Daoy (cell line): ENCODE measurements at regions not wholly inside any gene's neighbourhood (a gene's known extent, or its start where the extent isn't known, plus 50 kb on each side); places are given as distances from the start of the nearest gene placed in this dataset.
A peak's percentile ranks its signal among the peaks of the same experiment; 100 is the strongest.

Source experiments
- DNase-seq: peaks from one replicate; pipeline ENCODE4 v3.0.0-alpha.2; 2015; ENCODE audit warnings: low read depth

- no peak for DNase-seq
Observed at GRCh38 chr15:69530991-69531664, 78.5 kb downstream of the RPLP1 start.

DNA sequence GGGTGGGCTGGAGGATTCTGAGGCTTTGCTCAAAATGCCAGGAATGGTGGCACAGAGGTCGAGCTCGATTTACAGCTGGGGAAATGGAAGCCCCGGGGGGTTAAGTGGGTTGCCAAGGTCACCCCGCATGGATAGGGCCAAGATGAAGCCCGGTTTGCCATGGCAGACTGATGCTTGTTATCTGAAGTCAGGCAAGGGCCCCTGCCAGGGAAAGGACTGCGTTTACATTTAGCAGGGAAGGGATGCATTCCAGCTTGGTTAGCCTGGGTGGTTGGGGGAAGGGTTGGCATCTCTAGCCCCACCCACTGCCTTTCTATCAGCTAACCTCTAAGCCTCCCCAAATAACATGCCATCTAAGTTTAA is 79.0 kb downstream of the RPLP1 start:
- no peak for DNase-seq

GRCh38 chr15:69532066-69532465 is 79.4 kb downstream of the RPLP1 start:
- no peak for DNase-seq

DNA sequence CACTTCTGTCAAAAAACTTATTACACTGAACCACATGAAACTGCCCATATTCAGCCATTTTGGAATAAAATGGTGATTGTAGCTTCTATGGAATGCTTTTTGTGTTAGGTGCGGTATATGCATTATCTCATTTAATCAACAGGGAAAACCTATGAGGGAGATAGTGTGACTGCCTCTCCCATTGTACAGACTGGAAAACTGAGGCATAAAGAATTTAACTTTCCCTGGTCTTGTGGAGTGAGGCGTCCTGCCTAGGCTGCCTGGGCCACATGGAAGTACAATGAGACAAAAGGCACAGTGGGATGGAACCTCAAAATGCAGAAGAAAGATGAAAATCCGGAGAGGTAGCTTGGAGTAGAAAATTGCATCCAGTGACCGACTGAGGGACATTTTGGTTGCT is 80.2 kb downstream of the RPLP1 start:
- no peak for DNase-seq

DNA sequence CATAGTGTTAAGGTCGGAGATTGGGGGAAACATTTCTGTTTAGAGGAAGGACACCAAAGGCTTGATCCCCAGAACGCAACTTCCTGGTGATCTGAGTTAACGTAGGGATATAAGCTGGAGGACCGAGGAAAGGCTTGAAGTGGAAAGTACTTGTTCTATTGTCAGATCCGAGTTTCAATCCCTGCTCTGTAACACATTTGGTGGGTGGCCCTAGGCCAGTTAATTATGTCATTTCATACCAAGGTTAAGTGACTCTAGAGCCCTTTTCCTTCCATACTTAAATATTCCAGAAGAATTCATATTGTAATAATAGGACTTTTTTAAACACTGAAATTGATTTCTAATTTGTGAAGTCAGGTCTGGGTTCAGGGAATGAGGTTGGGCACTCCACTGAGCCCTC is 80.9 kb downstream of the RPLP1 start:
- DNase-seq, result no peak

DNA sequence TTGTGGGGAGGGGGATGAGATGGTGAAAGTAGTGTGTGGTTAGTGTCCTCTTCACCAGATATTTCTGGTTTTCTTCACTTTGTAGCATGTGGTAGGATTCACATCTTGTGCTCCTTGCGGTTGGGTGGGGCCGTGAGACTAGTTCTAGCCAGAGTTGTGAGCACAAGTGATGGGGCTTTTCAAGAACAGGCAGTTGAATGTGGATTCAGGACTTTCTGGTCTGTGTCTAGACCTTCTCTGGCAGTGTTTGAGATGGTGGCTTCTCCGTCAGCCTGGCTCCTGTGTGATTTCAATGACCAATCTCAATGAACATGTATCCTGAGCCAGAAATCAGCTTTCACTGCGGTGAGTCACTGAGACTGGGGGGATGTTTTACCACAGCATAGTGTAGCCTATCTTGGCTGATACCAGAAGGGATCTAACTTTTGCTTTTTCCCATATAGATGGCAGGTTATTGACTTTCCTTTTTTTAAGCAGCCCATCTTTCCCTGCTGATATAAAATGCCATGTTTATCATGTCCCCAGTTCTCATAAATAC is 82.6 kb downstream of the RPLP1 start:
- DNase-seq, result peak; percentile 76

GRCh38 chr15:69535998-69536397 is 83.4 kb downstream of the RPLP1 start:
- no peak for DNase-seq

- DNase-seq, result no peak
Observed at GRCh38 chr15:69536726-69537512, 84.3 kb downstream of the RPLP1 start.

GRCh38 chr15:69537901-69538300 is 85.3 kb downstream of the RPLP1 start:
- DNase-seq, result no peak

- DNase-seq, result no peak
Observed at GRCh38 chr15:69538379-69538778, 85.8 kb downstream of the RPLP1 start.

DNA sequence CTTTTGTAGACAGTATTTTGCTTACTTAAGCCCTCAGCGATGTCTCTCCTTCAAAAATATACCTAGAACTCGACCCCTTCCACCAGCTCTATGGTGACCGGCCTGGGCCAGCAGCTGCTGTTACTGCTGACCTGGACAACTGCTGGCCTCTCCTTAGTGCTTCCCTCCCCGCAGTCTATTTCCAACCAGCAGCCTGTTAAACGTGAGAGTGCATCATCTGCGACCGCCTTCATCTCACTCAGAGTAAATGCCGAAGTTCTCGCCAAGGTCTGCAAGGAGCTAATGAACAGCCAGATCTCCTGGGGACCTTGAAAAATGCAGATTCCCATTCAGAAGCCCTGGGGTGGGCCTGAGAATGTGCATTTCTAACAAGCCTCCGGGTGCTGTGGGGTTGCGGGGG is 86.7 kb downstream of the RPLP1 start:
- DNase-seq, result no peak

- DNase-seq, result no peak
Observed at GRCh38 chr15:69540622-69541021, 88.0 kb downstream of the RPLP1 start.

- no peak for DNase-seq
Observed at GRCh38 chr15:69542028-69542427, 89.4 kb downstream of the RPLP1 start.

- DNase-seq, result no peak
Observed at GRCh38 chr15:69543681-69544364, 91.2 kb downstream of the RPLP1 start.

- DNase-seq, result no peak
Observed at GRCh38 chr15:69544365-69545113, 91.9 kb downstream of the RPLP1 start.

DNA sequence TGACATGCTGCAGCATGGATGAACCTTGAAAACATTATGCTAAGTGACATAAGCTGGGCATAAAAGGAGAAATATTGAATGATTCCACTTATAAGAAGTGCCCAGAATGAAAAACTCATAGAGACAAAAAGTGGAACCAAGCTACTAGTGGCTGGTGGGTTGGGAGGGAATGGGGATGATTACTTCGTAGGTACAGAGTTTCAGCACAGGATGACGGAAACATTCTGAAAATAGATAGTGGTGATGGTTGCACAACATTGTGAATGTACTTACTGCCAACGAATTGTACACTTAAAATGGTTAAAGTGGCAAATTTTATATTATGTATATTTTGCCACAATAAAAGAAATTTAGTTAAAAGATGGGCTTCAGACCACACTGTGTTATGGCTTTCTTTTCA is 93.6 kb downstream of the RPLP1 start:
- no peak for DNase-seq

GRCh38 chr15:69548395-69549180 is 96.0 kb downstream of the RPLP1 start:
- DNase-seq, result no peak

DNA sequence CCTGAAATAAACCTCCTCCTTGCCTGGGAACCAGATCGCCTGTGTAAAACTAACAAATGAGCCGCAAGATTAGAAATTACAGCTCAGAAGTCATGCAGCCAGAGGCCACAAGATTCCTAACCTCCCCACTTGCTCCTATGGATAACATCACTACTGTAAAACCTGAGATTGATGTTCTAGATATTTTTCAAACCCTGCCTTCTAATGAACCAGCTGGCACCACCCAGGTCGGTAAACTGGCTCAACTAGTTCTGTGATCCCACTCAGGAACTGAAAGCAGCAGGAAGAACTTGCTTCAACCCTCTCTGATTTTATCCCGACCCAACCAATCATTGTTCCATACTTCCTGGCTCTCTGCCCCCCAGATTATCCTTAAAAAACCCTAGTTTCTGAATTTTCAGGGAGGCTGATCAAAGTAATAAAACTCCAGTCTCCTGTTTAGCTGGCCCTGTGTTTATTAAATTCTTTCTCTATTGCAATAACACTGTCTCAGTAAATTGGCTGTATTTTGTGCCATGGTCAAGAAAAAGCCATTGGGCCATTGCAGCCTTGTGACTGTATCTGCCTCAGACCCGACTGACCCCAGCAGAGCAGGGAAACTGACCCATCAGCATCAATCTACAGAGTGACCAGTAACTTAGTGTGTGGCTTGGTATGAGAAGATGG is 98.9 kb downstream of the RPLP1 start:
- no peak for DNase-seq

DNA sequence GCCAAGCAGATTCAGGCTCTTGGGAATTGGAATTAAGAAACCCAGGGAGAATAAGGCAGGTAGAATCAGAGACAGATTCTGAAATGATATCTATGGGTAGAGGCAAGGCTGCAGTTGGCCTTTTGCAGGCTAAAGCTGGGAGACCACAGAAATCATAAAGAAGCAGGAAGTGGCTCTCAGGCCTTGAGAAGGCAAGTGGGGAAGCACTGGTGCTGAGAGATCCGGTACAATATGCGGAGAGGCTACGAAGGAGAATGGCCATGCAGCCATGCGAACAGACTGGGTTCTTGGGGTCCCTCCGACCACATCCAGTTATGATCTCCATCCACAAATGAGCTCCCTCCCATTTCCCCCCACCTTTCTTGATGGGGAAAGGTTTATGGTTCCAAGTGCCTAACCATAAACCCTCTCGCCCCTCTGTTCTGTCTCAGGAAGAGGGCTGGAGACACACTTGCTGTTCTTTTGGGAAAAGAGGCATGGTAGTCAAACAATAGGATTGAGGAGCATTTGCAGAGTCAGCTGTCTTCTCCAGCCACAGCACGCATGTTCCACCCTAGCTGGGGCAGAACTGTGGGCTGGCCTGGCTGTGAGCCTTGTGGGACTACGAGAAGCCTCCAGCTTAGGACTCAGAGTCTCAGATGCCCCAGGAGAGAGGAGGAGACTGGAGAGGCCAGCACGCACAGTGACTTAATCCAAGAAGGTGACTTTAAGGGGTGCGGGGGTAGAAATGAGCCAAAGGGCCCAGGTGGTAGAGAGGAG is 99.6 kb downstream of the RPLP1 start:
- DNase-seq, result no peak

- no peak for DNase-seq
Observed at GRCh38 chr15:69553686-69554085, 101.1 kb downstream of the RPLP1 start.
